NCI-H1694 treated with DMSO at 0.1 percent for 48 hours (cell line): ENCODE measurements at regions not wholly inside any gene's neighbourhood (a gene's known extent, or its start where the extent isn't known, plus 50 kb on each side); places are given as distances from the start of the nearest gene placed in this dataset.

Experiments used
- DNase-seq: peaks from one replicate; lab custom pipeline; 2025; lab: John Stamatoyannopoulos, UW

GRCh38 chr12:38139456-38139855 is 177.1 kb upstream of the ALG10B start:
- no peak for DNase-seq

GRCh38 chr12:38141239-38141638 is 175.3 kb upstream of the ALG10B start:
- no peak for DNase-seq

DNA sequence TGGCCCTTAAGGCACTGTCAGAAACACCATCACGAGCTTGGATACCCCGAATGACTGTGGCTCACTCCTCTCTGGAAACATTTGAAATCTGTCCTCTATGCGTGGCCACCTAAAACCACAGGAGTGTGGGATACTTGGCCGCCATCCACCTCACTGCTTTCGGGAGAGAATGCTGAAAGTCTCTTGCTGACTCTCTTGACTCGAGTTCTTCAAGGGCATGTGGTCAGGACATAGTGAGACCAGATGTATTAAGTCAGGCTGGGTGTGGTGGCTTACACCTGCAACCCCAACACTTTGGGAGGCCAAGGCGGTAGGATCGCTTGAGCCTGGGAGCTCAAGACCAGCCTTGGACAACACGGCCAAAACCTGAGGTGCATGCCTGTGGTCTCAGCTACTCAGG is 174.7 kb upstream of the ALG10B start:
- no peak for DNase-seq

GRCh38 chr12:38142974-38143373 is 173.6 kb upstream of the ALG10B start:
- DNase-seq, result no peak

DNA sequence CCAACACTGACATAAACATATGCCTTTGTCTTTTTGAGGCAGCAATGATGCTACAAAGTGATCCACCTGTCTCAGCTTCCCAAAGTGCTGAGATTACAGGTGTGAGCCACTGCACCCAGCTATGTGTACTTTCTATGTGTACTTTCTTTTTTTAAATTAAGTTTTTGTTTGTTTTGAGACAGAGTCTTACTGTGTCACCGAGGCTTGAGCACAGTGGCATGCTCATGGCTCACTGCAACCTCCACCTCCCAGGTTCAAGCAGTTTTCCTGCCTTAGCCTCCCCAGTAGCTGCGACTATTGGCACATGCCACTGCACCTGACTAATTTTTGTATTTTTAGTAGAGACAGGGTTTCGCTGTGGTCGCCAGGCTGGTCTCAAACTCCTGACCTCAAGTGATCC is 172.5 kb upstream of the ALG10B start:
- no peak for DNase-seq

GRCh38 chr12:38144601-38145436 is 171.8 kb upstream of the ALG10B start:
- no peak for DNase-seq

DNA sequence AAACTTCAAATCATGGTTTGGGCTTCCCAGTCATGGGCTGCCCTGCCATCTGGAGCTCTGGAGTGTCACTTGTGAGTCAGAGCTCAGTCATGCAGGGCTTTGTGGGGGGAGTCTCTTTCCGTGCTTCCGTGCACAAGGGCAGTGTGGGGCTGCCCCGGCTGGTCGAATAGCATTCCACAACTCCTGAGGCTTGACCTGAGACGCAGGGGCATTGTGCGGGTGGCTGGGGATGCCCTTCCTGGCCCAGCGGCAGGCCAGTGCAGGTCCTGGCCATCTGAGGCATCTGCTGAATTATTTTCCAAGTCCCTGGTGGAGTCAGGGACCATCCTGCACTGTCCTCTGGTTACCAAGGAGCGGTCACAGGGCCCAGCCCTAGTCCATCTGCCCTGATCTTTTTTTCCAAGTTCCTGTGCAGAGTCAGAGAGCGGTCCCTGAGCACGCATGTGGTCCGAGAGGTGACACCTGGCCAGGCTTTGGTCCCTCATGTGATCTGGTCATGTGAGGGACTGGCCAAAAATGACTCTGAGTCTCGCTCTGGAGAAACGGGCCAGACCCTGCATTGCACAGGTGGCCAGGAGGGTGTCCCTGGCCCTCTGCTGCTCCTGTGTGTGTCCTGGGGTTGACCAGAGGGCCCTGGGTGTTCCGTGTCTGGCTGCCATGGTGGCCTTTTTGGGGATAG is 167.0 kb upstream of the ALG10B start:
- DNase-seq, result no peak

- no peak for DNase-seq
Measured at GRCh38 chr12:38151991-38152700, 164.4 kb upstream of the ALG10B start.

- no peak for DNase-seq
Measured at GRCh38 chr12:38152816-38153736, 163.5 kb upstream of the ALG10B start.

DNA sequence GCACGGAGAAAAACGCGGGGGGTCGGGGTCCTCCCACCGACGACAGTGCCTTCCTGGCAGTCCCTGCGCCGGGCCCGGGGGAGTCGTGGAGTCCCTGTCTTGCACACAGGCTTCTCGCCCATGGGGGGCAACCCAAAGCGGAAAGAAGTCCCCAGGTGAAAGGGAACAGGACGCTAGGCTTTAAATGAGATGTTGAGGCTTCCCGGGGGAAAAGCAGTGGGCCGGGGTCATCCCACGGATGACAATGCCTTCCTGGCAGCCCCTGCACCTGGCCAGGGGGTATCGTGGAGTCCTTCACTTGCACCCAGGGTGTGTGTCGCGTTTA is 162.9 kb upstream of the ALG10B start:
- no peak for DNase-seq

DNA sequence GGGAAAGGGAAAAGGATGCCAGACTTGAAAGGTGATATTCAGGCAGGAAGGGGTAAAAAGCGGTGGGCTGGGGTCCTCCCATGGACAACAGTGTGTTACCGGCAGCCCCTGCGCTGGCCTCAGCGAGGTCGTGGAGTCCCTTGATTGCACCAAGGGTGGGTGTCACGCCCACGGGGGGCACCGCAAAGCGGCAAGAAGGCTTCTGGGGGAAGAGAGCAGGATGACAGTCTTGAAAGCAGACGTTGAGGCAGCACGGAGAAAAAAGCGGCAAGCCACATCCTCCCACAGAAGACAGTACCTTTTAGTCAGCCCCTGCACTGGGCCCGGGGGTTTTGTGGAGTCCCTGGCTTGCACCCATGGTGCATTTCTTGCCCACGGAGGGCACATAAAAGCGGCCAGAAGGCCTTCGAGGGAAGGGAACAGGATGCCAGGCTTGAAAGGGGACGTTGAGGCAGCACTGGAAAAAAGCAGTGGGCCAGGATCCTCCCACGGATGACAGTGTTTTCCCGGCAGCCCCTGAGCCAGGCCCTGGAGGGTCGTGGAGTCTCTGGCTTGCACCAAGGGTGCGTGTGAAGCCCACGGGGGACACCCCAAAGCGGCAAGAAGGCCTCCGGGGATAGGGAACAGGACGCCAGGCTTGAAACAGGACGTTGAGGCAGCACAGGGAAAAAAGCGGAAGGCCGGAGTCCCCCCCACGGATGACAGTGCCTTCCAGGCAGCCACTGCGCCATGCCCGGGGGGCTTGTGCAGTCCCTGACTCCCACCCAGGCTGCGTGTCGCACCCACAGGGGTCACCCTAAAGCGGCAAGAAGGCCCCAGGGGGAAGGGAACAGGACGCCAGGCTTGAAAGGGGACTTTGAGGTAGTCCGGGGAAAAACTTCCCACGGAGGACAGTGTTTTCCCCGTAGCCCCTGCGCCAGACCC is 162.2 kb upstream of the ALG10B start:
- no peak for DNase-seq

DNA sequence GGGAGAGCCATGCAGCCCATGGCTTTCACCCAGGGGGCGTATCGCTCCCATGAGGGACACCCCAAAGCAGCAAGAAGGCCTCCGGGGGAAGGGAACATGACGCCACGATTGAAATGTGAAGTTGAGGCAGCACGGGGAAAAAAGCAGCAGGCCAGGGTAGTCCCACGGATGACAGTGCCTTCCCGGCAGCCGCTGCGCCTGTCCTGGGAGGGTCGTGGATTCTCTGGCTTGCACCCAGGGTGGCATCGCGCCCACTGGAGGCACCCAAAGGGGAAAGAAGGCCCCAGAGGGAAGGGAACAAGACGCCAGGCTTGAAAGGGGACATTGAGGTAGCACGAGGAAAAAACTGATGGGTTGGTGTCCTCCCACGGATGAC is 161.6 kb upstream of the ALG10B start:
- no peak for DNase-seq

GRCh38 chr12:38155526-38156496 is 160.8 kb upstream of the ALG10B start:
- no peak for DNase-seq

DNA sequence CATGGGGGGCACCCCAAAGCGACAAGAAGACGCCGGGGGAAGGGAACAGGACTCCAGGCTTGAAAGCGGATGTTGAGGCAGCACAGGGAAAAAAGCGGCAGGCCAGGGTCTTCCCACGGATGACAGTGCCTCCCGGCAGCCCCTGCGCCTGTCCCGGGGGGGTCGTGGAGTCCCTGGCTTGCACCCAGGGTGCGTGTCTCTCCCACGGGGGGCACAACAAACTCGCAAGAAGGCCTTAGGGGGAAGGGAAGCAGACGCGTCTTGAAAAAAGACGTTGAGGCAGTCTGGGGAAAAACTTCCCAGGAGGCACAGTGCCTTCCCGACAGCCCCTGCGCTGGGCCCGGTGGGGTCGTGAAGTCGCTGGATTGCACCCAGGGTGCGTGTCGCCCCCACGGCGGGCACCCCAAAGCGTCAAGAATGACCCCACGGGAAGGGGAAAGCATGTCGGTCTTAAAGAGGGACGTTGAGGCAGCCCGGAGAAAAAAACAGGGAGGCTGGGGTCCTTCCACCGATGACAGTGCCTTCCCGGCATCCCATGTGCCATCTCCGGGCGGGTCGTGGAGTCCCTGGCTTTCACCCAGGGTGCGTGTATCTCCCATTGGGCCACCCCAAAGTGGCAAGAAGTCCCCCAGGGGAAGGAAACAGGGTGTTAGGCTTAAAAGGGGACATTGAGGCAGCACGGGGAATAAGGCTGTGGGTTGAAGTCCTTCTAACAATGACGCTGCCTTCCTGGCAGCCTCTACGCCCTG is 159.9 kb upstream of the ALG10B start:
- no peak for DNase-seq

GRCh38 chr12:38157274-38157932 is 159.2 kb upstream of the ALG10B start:
- no peak for DNase-seq

- no peak for DNase-seq
Measured at GRCh38 chr12:38157933-38158401, 158.6 kb upstream of the ALG10B start.

DNA sequence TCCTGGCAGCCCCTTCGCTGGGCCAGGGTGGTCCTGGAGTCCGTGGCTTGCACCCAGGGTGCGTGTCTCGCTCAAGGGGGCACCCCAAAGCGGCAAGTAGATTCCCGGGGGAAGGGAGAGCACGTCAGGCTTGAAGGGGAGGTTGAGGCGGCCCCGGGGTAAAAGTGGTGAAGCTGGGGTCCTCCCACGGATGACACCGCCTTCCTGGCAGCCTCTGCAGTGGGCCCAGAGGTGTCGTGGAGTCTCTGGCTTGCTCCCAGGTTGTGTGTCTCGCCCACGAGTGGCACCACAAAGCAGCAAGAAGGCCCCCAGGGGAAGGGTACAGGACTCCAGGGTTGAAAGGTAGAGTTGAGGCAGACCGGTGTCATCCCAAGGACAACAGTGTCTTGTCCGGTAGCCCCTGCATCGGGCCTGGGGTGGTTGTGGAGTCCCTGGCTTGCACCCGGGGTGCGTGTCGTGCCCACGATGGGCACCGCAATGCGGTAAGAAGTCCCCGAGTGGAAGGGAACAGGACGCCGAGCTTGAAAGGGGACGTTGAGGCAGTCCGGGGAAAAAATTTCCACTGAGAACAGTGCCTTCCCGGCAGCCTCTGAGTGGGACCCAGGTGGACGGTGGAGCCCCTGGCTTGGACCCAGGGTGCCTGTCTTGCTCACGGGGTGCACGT is 158.0 kb upstream of the ALG10B start:
- DNase-seq, result no peak

DNA sequence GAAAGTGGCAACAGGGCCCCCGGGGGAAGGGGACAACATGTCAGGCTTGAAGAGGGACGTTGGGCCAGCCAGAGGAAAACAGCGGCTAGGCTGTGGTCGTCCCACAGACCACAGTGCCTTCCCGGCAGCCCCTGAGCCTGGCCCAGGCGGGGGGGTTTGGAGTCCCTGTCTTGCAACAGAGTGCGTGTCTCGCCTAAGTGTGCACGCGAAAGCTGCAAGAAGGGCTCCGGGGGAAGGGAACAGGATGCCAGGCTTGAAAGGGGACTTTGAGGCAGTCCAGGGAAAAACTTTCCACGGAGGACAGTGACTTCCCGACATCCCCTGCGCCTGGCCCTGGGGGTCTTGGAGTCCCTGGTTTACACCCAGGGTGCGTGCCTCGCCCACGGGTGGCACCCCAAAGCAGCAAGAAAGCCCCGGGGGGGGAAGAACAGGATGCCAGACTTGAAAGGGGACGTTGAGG is 157.5 kb upstream of the ALG10B start:
- no peak for DNase-seq
